HG03558 (cell line): ENCODE measurements at regions not wholly inside any gene's neighbourhood (a gene's known extent, or its start where the extent isn't known, plus 50 kb on each side); places are given as distances from the start of the nearest gene placed in this dataset.

Source experiments
- ATAC-seq: cut with Tn5 transposase; IDR thresholded peaks from one replicate; pipeline ENCODE4 v1.9.1; 2021; ENCODE audit warnings: moderate number of reproducible peaks; ENCODE audit not compliant: unreplicated experiment; ENCODE audit errors: extremely low read depth

- no peak for ATAC-seq
Measured at GRCh38 chr11:95557376-95557775, 232.2 kb downstream of the FAM76B start.

GRCh38 chr11:95556342-95557163, 233.0 kb downstream of the FAM76B start:
- peak; percentile 74 for ATAC-seq

GRCh38 chr11:95556011-95556341, 233.6 kb downstream of the FAM76B start:
- no peak for ATAC-seq

GRCh38 chr11:95554911-95555310, 234.7 kb downstream of the FAM76B start:
- no peak for ATAC-seq

- no peak for ATAC-seq
Measured at GRCh38 chr11:95549301-95549700, 240.3 kb downstream of the FAM76B start.

- ATAC-seq, result no peak
Measured at GRCh38 chr11:95548416-95548815, 241.2 kb downstream of the FAM76B start.

GRCh38 chr11:95547976-95548375, 241.6 kb downstream of the FAM76B start:
- ATAC-seq, result no peak

GRCh38 chr11:95547186-95547585, 242.4 kb downstream of the FAM76B start:
- ATAC-seq, result no peak

- ATAC-seq, result no peak
Measured at GRCh38 chr11:95545116-95545875, 244.3 kb downstream of the FAM76B start.

- no peak for ATAC-seq
Measured at GRCh38 chr11:95544095-95544856, 245.3 kb downstream of the FAM76B start.

- ATAC-seq, result no peak
Measured at GRCh38 chr11:95542868-95543551, 246.6 kb downstream of the FAM76B start.

- no peak for ATAC-seq
Measured at GRCh38 chr11:95541715-95542114, 247.9 kb downstream of the FAM76B start.

GRCh38 chr11:95536047-95536690, 253.4 kb downstream of the FAM76B start:
- no peak for ATAC-seq

- ATAC-seq, result no peak
Measured at GRCh38 chr11:95534809-95535208, 254.8 kb downstream of the FAM76B start.

GRCh38 chr11:95534226-95534625, 255.4 kb downstream of the FAM76B start:
- no peak for ATAC-seq

- no peak for ATAC-seq
Measured at GRCh38 chr11:95531116-95531515, 258.5 kb downstream of the FAM76B start.

GRCh38 chr11:95524314-95525036, 265.1 kb downstream of the FAM76B start:
- no peak for ATAC-seq

GRCh38 chr11:95522874-95523273, 266.7 kb downstream of the FAM76B start:
- no peak for ATAC-seq

GRCh38 chr11:95521862-95522261, 267.7 kb downstream of the FAM76B start:
- no peak for ATAC-seq
